ENCODE measurements at regions not wholly inside any gene's neighbourhood (a gene's known extent, or its start where the extent isn't known, plus 50 kb on each side); places are given as distances from the start of the nearest gene placed in this dataset.

GRCh38 chr2:84017010-84017409 is 442.1 kb downstream of the SUCLG1 start:
- Histone ChIP-seq H3K4me1 (ENCODE audit: control insufficient read depth, extremely low read depth, insufficient read depth, low read length) (no peaks in the 10 kb centered on the region), H3K27ac (ENCODE audit: control insufficient read depth, insufficient read depth, low read length) (no peak overlapping the region), H3K9ac (ENCODE audit: control insufficient read depth, extremely low read depth, insufficient read depth, low read length) (no peak overlapping the region), H4K20me1 (ENCODE audit: control insufficient read depth, extremely low read depth, insufficient read depth, low read length) (no peaks in the 10 kb centered on the region), H3K27me3 (ENCODE audit: control insufficient read depth, extremely low read depth, insufficient read depth, low read length) (no peaks in the 10 kb centered on the region), H2AFZ (ENCODE audit: control insufficient read depth, low read length) (no peak overlapping the region), H3K9me3 (ENCODE audit: control insufficient read depth, low read depth, low read length) (no peaks in the 10 kb centered on the region), H3K9me1 (ENCODE audit: control insufficient read depth, extremely low read depth, insufficient read depth, low read length) (no peaks in the 10 kb centered on the region), H3K79me2 (ENCODE audit: control insufficient read depth, insufficient read depth, low read length) (no peaks in the 10 kb centered on the region), H3K4me3 (ENCODE audit: control insufficient read depth in 2 of 3, extremely low read depth in 1 of 3, insufficient read depth in 2 of 3, low read depth in 1 of 3, low read length in 3 of 3) (no peak overlapping the region), H3K36me3 (ENCODE audit: control insufficient read depth in 2 of 2, extremely low read depth in 1 of 2, insufficient read depth in 2 of 2, low read length in 2 of 2) (no peaks in the 10 kb centered on the region), H3K4me2 (ENCODE audit: control insufficient read depth, extremely low read depth, insufficient read depth, low read depth, low read length) (no peak overlapping the region)
- dilution Hi-C loops (cut with MboI; ENCODE audit: extremely low pct_ligation_motif_present, low sequenced_read_pairs), result no loop called here
- no peak for DNase-seq (ENCODE audit: low read depth, low spot score)
- no peak for FAIRE-seq
- TF ChIP-seq CTCF (optimal IDR thresholded peaks at IDR 0.05 in 1 of 3, IDR thresholded peaks at IDR 0.05 in 1 of 3, conservative IDR thresholded peaks at IDR 0.05 in 1 of 3; ENCODE audit: extremely low read depth in 1 of 3, insufficient read depth in 2 of 3, low read length in 3 of 3) (no peak), EZH2 (IDR thresholded peaks at IDR 0.05; ENCODE audit: low read length) (no peak)

GRCh38 chr2:84016183-84016582 is 442.9 kb downstream of the SUCLG1 start:
- Histone ChIP-seq H3K27me3 (ENCODE audit: control insufficient read depth, extremely low read depth, insufficient read depth, low read length) (no peaks in the 10 kb centered on the region), H3K4me3 (ENCODE audit: control insufficient read depth in 2 of 3, extremely low read depth in 1 of 3, insufficient read depth in 2 of 3, low read depth in 1 of 3, low read length in 3 of 3) (no peak overlapping the region), H3K9me1 (ENCODE audit: control insufficient read depth, extremely low read depth, insufficient read depth, low read length) (no peaks in the 10 kb centered on the region), H2AFZ (ENCODE audit: control insufficient read depth, low read length) (no peak overlapping the region), H3K9me3 (ENCODE audit: control insufficient read depth, low read depth, low read length) (no peaks in the 10 kb centered on the region), H4K20me1 (ENCODE audit: control insufficient read depth, extremely low read depth, insufficient read depth, low read length) (no peaks in the 10 kb centered on the region), H3K9ac (ENCODE audit: control insufficient read depth, extremely low read depth, insufficient read depth, low read length) (no peak overlapping the region), H3K4me2 (ENCODE audit: control insufficient read depth, extremely low read depth, insufficient read depth, low read depth, low read length) (no peak overlapping the region), H3K36me3 (ENCODE audit: control insufficient read depth in 2 of 2, extremely low read depth in 1 of 2, insufficient read depth in 2 of 2, low read length in 2 of 2) (no peaks in the 10 kb centered on the region), H3K4me1 (ENCODE audit: control insufficient read depth, extremely low read depth, insufficient read depth, low read length) (no peaks in the 10 kb centered on the region), H3K27ac (ENCODE audit: control insufficient read depth, insufficient read depth, low read length) (no peak overlapping the region), H3K79me2 (ENCODE audit: control insufficient read depth, insufficient read depth, low read length) (no peaks in the 10 kb centered on the region)
- dilution Hi-C loops (cut with MboI; ENCODE audit: extremely low pct_ligation_motif_present, low sequenced_read_pairs), result no loop called here
- no peak for FAIRE-seq
- no peak for DNase-seq (ENCODE audit: low read depth, low spot score)
- TF ChIP-seq EZH2 (IDR thresholded peaks at IDR 0.05; ENCODE audit: low read length), result no peak
- TF ChIP-seq CTCF (optimal IDR thresholded peaks at IDR 0.05 in 1 of 3, IDR thresholded peaks at IDR 0.05 in 1 of 3, conservative IDR thresholded peaks at IDR 0.05 in 1 of 3; ENCODE audit: extremely low read depth in 1 of 3, insufficient read depth in 2 of 3, low read length in 3 of 3), result no peak
